ENCODE measurements at regions not wholly inside any gene's neighbourhood (a gene's known extent, or its start where the extent isn't known, plus 50 kb on each side); places are given as distances from the start of the nearest gene placed in this dataset.
A peak's percentile ranks its signal among the peaks of the same experiment; 100 is the strongest.

DNA sequence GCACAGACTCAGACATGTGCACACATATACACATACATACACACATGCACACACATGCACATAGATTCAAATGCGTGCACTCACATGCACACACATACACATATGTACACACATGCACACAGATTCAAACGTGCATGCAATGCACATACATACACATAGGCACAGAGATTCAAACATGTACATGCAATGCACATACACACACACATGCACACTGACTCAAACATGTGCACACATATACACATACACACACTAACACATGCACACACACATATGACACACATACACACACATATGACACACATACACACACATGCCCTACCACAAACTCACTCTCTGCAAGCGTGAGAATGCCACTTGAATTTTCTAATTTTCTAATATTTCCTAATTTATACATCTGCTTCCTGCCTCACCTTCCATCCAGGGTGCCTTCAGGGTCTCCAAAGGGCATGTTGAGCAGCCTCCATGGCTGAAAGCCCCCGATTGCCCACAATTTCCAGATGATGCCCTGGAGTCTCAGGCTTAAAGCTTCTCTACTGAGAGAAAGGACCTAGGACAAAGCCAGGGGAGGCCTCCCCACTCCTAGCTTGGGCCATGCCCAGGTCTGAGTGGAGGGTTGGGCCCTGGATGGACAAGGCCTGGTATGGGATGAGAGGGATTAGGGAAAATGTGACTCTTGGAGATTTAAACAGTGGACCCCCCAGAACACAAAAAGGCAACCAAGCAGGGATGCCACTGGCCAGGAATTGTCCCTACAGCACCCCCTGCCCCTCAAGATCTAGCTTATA, 487.1 kb downstream of the TCERG1L start:
- no peak for DNase-seq
- CTCF ChIA-PET = no interaction called here
- Histone ChIP-seq H3K4me3 (ENCODE audit: low read length) (no peak overlapping the region), H3K4me1 (ENCODE audit: control insufficient read depth in 2 of 2, insufficient read depth in 2 of 2, low read length in 2 of 2) (no peaks in the 10 kb centered on the region), H3K27ac (ENCODE audit: low read depth, low read length) (no peak overlapping the region), H3K9me3 (ENCODE audit: control insufficient read depth in 2 of 3, low read length in 3 of 3) (peaks cover 0 to 10% (median 0%) of the 10 kb centered on the region in 3 experiments), H3K36me3 (ENCODE audit: control insufficient read depth in 2 of 3, insufficient read depth in 3 of 3, low read length in 3 of 3) (no peaks in the 10 kb centered on the region), H3K27me3 (ENCODE audit: control insufficient read depth in 2 of 2, insufficient read depth in 2 of 2, low read length in 2 of 2) (no peaks in the 10 kb centered on the region)
- Mint-ChIP-seq H3K36me3 (peaks cover 0 to 9% (median 0%) of the 10 kb centered on the region in 5 donors), H3K4me1 (no peaks in the 10 kb centered on the region), H3K4me3 (no peak overlapping the region), H3K27me3 (peaks cover 0 to 16% (median 0%) of the 10 kb centered on the region in 5 donors), H3K9me3 (peaks cover 3 to 42% (median 14%) of the 10 kb centered on the region in 11 donors), H3K27ac (no peak overlapping the region)
- intact Hi-C loops (cut with micrococcal nuclease) = no loop called here
- ATAC-seq = peak; percentile 16
- POLR2A ChIA-PET = no interaction called here

DNA sequence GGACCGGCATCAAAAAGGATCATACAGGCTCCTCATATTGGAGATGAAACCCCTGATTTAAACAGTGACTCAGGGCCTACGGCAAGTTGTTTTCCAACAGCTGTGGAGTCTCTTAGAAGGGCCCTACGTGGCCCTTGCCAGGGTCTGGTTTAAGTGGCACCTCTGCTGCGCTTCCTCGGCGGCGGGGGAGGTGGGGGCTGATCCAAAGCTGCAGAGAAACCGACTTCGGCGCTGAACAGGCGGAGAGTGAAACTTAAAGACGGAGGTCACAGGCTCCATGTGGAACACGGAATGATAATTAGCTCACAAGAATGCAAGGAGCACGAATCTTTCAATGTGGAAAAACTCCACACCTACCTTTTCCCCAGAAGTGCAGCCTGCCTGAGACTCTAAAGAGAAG, 477.9 kb downstream of the TCERG1L start:
- peaks cover 0 to 2% (median 0%) of the 10 kb centered on the region in 11 donors for H3K9me3 Mint-ChIP-seq
- H3K27me3 Mint-ChIP-seq = peaks cover 0 to 4% (median 0%) of the 10 kb centered on the region in 5 donors
- ChIA-PET CTCF (no interaction called here), POLR2A (no interaction called here)
- H3K36me3 Mint-ChIP-seq = no peaks in the 10 kb centered on the region
- no peaks in the 10 kb centered on the region for H3K4me1 ChIP-seq (ENCODE audit: control insufficient read depth in 2 of 2, insufficient read depth in 2 of 2, low read length in 2 of 2)
- H3K27ac ChIP-seq (ENCODE audit: low read depth, low read length) = no peak overlapping the region
- intact Hi-C loops (cut with micrococcal nuclease) = no loop called here
- H3K27me3 ChIP-seq (ENCODE audit: control insufficient read depth in 2 of 2, insufficient read depth in 2 of 2, low read length in 2 of 2) = no peaks in the 10 kb centered on the region
- DNase-seq (no peak), ATAC-seq (no peak)
- no peak overlapping the region for H3K4me3 ChIP-seq (ENCODE audit: low read length)
- no peak overlapping the region for H3K4me3 Mint-ChIP-seq
- H3K4me1 Mint-ChIP-seq = peaks cover 0 to 6% (median 0%) of the 10 kb centered on the region in 7 donors
- no peak overlapping the region for H3K27ac Mint-ChIP-seq
- H3K9me3 ChIP-seq (ENCODE audit: control insufficient read depth in 2 of 3, low read length in 3 of 3) = no peaks in the 10 kb centered on the region
- H3K36me3 ChIP-seq (ENCODE audit: control insufficient read depth in 2 of 3, insufficient read depth in 3 of 3, low read length in 3 of 3) = no peaks in the 10 kb centered on the region

DNA sequence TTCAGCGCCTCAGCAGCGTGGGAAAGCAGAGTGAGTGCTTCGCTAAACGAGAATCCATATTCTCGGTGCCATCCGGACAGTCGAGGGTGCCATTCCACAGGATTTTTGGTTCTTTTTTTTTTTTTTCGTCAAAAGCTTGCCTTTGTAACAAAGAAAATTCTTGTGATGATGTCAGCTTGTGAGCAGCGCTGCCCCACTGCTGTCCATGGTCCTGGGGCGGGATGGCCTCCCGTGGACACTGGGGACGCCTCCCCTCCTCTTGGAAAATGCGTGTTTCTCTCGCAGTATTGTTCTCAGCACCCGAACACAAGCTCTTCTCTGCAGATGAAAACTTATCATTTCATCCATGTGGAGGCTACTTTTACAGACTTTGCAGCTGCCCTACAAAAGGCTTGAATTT, 477.4 kb downstream of the TCERG1L start:
- no peaks in the 10 kb centered on the region for H3K36me3 ChIP-seq (ENCODE audit: control insufficient read depth in 2 of 3, insufficient read depth in 3 of 3, low read length in 3 of 3)
- intact Hi-C loops (cut with micrococcal nuclease) = no loop called here
- no peak overlapping the region for H3K4me3 ChIP-seq (ENCODE audit: low read length)
- no peak overlapping the region for H3K4me3 Mint-ChIP-seq
- ATAC-seq (no peak), DNase-seq (no peak)
- H3K27me3 Mint-ChIP-seq = peaks cover 0 to 8% (median 0%) of the 10 kb centered on the region in 5 donors
- H3K4me1 ChIP-seq (ENCODE audit: control insufficient read depth in 2 of 2, insufficient read depth in 2 of 2, low read length in 2 of 2) = no peaks in the 10 kb centered on the region
- H3K27me3 ChIP-seq (ENCODE audit: control insufficient read depth in 2 of 2, insufficient read depth in 2 of 2, low read length in 2 of 2) = no peaks in the 10 kb centered on the region
- H3K9me3 ChIP-seq (ENCODE audit: control insufficient read depth in 2 of 3, low read length in 3 of 3) = no peaks in the 10 kb centered on the region
- H3K4me1 Mint-ChIP-seq = peaks cover 0 to 6% (median 0%) of the 10 kb centered on the region in 7 donors
- no peak overlapping the region for H3K27ac ChIP-seq (ENCODE audit: low read depth, low read length)
- no peak overlapping the region for H3K27ac Mint-ChIP-seq
- peaks cover 0 to 2% (median 0%) of the 10 kb centered on the region in 11 donors for H3K9me3 Mint-ChIP-seq
- H3K36me3 Mint-ChIP-seq = no peaks in the 10 kb centered on the region
- CTCF ChIA-PET = no interaction called here
- POLR2A ChIA-PET = no interaction called here

DNA sequence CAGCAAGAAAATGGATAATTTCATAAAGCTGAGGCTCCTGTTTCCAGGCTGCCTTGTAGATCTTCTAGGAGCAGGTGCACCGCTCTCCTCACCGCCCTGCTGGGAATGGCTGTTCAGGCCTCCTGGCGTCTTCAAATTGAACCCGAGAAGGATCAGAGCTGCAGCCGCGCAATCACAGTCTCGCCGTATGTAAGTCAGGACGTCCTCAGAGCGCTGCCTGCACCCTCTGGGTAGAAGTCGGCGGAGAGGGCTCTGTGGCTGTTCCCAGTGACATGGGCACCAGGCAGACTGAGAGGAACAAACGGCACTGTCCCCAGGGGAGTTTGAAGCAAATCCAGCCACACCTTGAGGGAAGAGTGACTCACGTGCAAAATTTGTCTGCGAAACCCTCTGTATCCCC, 476.9 kb downstream of the TCERG1L start:
- no peaks in the 10 kb centered on the region for H3K36me3 Mint-ChIP-seq
- H3K4me3 Mint-ChIP-seq = no peak overlapping the region
- ATAC-seq (no peak), DNase-seq (no peak)
- Histone ChIP-seq H3K4me3 (ENCODE audit: low read length) (no peak overlapping the region), H3K27ac (ENCODE audit: low read depth, low read length) (no peak overlapping the region), H3K36me3 (ENCODE audit: control insufficient read depth in 2 of 3, insufficient read depth in 3 of 3, low read length in 3 of 3) (no peaks in the 10 kb centered on the region), H3K27me3 (ENCODE audit: control insufficient read depth in 2 of 2, insufficient read depth in 2 of 2, low read length in 2 of 2) (no peaks in the 10 kb centered on the region), H3K4me1 (ENCODE audit: control insufficient read depth in 2 of 2, insufficient read depth in 2 of 2, low read length in 2 of 2) (no peaks in the 10 kb centered on the region), H3K9me3 (ENCODE audit: control insufficient read depth in 2 of 3, low read length in 3 of 3) (no peaks in the 10 kb centered on the region)
- H3K9me3 Mint-ChIP-seq = peaks cover 0 to 2% (median 0%) of the 10 kb centered on the region in 11 donors
- intact Hi-C loops (cut with micrococcal nuclease) = no loop called here
- ChIA-PET POLR2A (no interaction called here), CTCF (no interaction called here)
- peaks cover 0 to 6% (median 0%) of the 10 kb centered on the region in 7 donors for H3K4me1 Mint-ChIP-seq
- peaks cover 0 to 8% (median 0%) of the 10 kb centered on the region in 5 donors for H3K27me3 Mint-ChIP-seq
- no peak overlapping the region for H3K27ac Mint-ChIP-seq

DNA sequence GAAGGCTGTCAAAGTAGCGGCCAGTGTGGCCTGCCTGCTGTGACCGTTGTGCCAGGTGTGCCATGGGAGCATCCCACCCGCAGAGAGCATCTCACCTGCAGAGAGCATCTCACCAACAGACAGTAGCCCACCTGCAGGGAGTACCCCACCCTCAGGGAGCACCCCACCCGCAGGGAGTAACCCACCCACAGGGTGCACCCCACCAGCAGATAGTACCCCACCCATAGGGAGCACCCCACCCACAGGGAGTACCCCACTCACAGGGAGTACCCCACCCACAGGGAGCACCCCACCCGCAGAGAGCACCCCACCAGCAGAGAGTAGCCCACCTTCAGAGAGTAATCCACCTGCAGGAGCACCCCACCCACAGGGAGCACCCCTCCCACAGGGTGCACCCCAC, 476.5 kb downstream of the TCERG1L start:
- intact Hi-C loops (cut with micrococcal nuclease) = no loop called here
- Mint-ChIP-seq H3K36me3 (no peaks in the 10 kb centered on the region), H3K27me3 (peaks cover 0 to 8% (median 0%) of the 10 kb centered on the region in 5 donors), H3K4me3 (no peak overlapping the region), H3K27ac (no peak overlapping the region), H3K9me3 (peaks cover 0 to 2% (median 0%) of the 10 kb centered on the region in 11 donors), H3K4me1 (peaks cover 0 to 6% (median 0%) of the 10 kb centered on the region in 7 donors)
- Histone ChIP-seq H3K27ac (ENCODE audit: low read depth, low read length) (no peak overlapping the region), H3K4me3 (ENCODE audit: low read length) (no peak overlapping the region), H3K4me1 (ENCODE audit: control insufficient read depth in 2 of 2, insufficient read depth in 2 of 2, low read length in 2 of 2) (no peaks in the 10 kb centered on the region), H3K9me3 (ENCODE audit: control insufficient read depth in 2 of 3, low read length in 3 of 3) (no peaks in the 10 kb centered on the region), H3K36me3 (ENCODE audit: control insufficient read depth in 2 of 3, insufficient read depth in 3 of 3, low read length in 3 of 3) (no peaks in the 10 kb centered on the region), H3K27me3 (ENCODE audit: control insufficient read depth in 2 of 2, insufficient read depth in 2 of 2, low read length in 2 of 2) (no peaks in the 10 kb centered on the region)
- ChIA-PET POLR2A (no interaction called here), CTCF (no interaction called here)
- DNase-seq (no peak), ATAC-seq (no peak)

DNA sequence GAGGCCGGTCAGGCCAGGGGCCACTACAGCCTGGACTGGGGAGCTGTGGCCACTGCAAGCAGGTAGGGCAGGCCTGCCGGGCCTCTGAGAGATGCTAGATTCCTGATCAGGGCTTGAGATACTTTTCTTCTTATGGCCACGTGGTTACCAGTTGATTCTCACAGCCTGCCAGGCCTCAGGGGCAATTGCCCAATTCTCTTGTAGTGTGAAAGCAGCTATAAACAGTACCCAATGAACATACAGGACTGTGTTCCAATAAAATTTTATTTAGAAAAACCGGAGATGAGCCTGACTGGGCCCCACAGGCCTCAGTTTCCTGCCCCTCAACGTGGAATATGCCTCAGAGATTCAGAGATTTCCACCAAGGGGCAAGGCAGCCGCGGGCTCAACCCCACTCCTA, 475.2 kb downstream of the TCERG1L start:
- H3K36me3 ChIP-seq (ENCODE audit: control insufficient read depth in 2 of 3, insufficient read depth in 3 of 3, low read length in 3 of 3) = no peaks in the 10 kb centered on the region
- H3K4me1 ChIP-seq (ENCODE audit: control insufficient read depth in 2 of 2, insufficient read depth in 2 of 2, low read length in 2 of 2) = no peaks in the 10 kb centered on the region
- no peak overlapping the region for H3K4me3 ChIP-seq (ENCODE audit: low read length)
- CTCF ChIA-PET = no interaction called here
- Mint-ChIP-seq H3K27me3 (peaks cover 0 to 8% (median 0%) of the 10 kb centered on the region in 5 donors), H3K4me1 (peaks cover 0 to 6% (median 0%) of the 10 kb centered on the region in 7 donors), H3K4me3 (no peak overlapping the region), H3K27ac (no peak overlapping the region), H3K36me3 (no peaks in the 10 kb centered on the region), H3K9me3 (peaks cover 0 to 4% (median 0%) of the 10 kb centered on the region in 11 donors)
- POLR2A ChIA-PET = no interaction called here
- intact Hi-C loops (cut with micrococcal nuclease) = no loop called here
- no peaks in the 10 kb centered on the region for H3K27me3 ChIP-seq (ENCODE audit: control insufficient read depth in 2 of 2, insufficient read depth in 2 of 2, low read length in 2 of 2)
- H3K9me3 ChIP-seq (ENCODE audit: control insufficient read depth in 2 of 3, low read length in 3 of 3) = no peaks in the 10 kb centered on the region
- ATAC-seq = no peak
- DNase-seq = no peak
- H3K27ac ChIP-seq (ENCODE audit: low read depth, low read length) = no peak overlapping the region

DNA sequence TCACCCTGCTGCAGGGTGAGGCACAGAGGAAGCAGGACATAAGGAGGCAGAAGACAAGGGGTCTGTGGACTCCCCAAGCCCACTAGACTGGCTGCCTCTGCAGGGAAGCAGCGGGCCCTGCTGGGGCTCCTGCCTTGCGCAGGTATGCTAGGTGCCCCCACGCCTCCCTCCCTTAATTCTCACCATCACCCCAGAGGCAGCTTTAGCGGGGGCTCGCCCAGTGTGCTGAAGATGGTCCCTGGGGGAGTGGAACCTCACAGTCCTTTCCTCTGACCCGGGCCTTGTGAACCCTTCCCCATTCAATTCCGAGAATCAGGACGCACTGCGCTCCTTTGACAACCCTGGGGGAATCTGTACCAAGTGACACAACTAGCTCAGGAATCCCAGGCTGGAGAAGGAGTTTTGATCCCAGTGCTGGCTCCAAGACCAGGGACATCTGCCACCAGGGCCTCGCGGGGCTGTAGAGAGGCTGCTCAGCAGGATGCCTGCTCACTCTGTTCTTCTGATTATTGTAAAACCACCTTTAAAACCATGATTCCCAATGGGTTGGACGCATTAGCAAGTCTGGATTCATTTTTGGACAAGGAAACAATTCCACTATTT, 468.4 kb downstream of the TCERG1L start:
- CTCF ChIA-PET = no interaction called here
- Histone ChIP-seq H3K4me1 (ENCODE audit: control insufficient read depth in 2 of 2, insufficient read depth in 2 of 2, low read length in 2 of 2) (no peaks in the 10 kb centered on the region), H3K36me3 (ENCODE audit: control insufficient read depth in 2 of 3, insufficient read depth in 3 of 3, low read length in 3 of 3) (no peaks in the 10 kb centered on the region), H3K27ac (ENCODE audit: low read depth, low read length) (no peak overlapping the region), H3K27me3 (ENCODE audit: control insufficient read depth in 2 of 2, insufficient read depth in 2 of 2, low read length in 2 of 2) (no peaks in the 10 kb centered on the region), H3K4me3 (ENCODE audit: low read length) (no peak overlapping the region), H3K9me3 (ENCODE audit: control insufficient read depth in 2 of 3, low read length in 3 of 3) (no peaks in the 10 kb centered on the region)
- Mint-ChIP-seq H3K9me3 (peaks cover 0 to 4% (median 0%) of the 10 kb centered on the region in 11 donors), H3K27me3 (peaks cover 0 to 8% (median 0%) of the 10 kb centered on the region in 5 donors), H3K4me1 (no peaks in the 10 kb centered on the region), H3K27ac (no peak overlapping the region), H3K36me3 (no peaks in the 10 kb centered on the region), H3K4me3 (no peak overlapping the region)
- POLR2A ChIA-PET = no interaction called here
- no peak for ATAC-seq
- DNase-seq = no peak
- intact Hi-C loops (cut with micrococcal nuclease) = no loop called here
